CD4-positive, alpha-beta T cell (primary cell): ENCODE measurements at regions not wholly inside any gene's neighbourhood (a gene's known extent, or its start where the extent isn't known, plus 50 kb on each side); places are given as distances from the start of the nearest gene placed in this dataset.
"Not testable (repeated sequence)": the region's sequence is repeated elsewhere in the genome, so short reads cannot be mapped to it uniquely, and the experiment has no call there.

Experiments
- ATAC-seq: fragments of 200-7000 bp; cut with Tn5 transposase; one replicate; pipeline ENCODE4 v1.10.0; 2022; ENCODE audit warnings: mild to moderate bottlenecking; ENCODE audit not compliant: poor library complexity
- CTCF ChIA-PET: fragments of 350-600 bp; sonication (Branson Sonifier 250); formaldehyde crosslinking; loops from one replicate; lab custom pipeline; 2021; ENCODE audit warnings: antibody characterized with exemption, inconsistent platforms; lab: Charles Lee
- POLR2A ChIA-PET: fragments of 350-600 bp; sonication (Branson Sonifier 250); formaldehyde crosslinking; loops from one replicate; lab custom pipeline; 2021; ENCODE audit warnings: antibody characterized with exemption, inconsistent platforms; lab: Charles Lee
- DNase-seq, 14 experiments: peaks; one replicate each; pipeline ENCODE4 v3.0.0-alpha.2; 2013 to 2020; ENCODE audit warnings: mixed read lengths in 2 of 14
- H3K27ac ChIP-seq, 2 donors: one replicate each; pipeline versions ENCODE4 v1.5.1 to v1.7.0; 2013; ENCODE audit warnings: low read length in 2 of 2, low read depth in 1 of 2, mild to moderate bottlenecking in 1 of 2
- H3K27me3 ChIP-seq, 2 experiments: 1 replicate in 1 of 2; 2 replicates in 1 of 2; pipeline versions ENCODE4 v1.6.1 to v1.7.0; 2013; ENCODE audit warnings: low read length in 2 of 2, control low read depth in 1 of 2, mild to moderate bottlenecking in 1 of 2, moderate library complexity in 1 of 2; ENCODE audit not compliant: insufficient read depth in 2 of 2, control insufficient read depth in 1 of 2
- H3K36me3 ChIP-seq: one replicate; pipeline ENCODE4 v1.6.1; 2013; ENCODE audit warnings: low read length, control low read depth; ENCODE audit not compliant: insufficient read depth
- H3K4me1 ChIP-seq: one replicate; pipeline ENCODE4 v1.6.1; 2013; ENCODE audit warnings: low read length, control low read depth; ENCODE audit not compliant: insufficient read depth
- H3K4me3 ChIP-seq: one replicate; pipeline ENCODE4 v1.5.1; 2013; ENCODE audit warnings: mild to moderate bottlenecking, low read length, moderate library complexity
- H3K9me3 ChIP-seq, 2 experiments: 1 replicate in 1 of 2; 2 replicates in 1 of 2; pipeline versions ENCODE4 v1.6.1 to v1.7.0; 2013; ENCODE audit warnings: low read length in 2 of 2, mild to moderate bottlenecking in 2 of 2, control low read depth in 1 of 2, moderate library complexity in 1 of 2; ENCODE audit not compliant: control insufficient read depth in 1 of 2, insufficient read depth in 1 of 2
- H3K27ac Mint-ChIP-seq: one replicate; pipeline ENCODE4 v1.8.0; 2020; ENCODE audit warnings: mixed read lengths
- H3K27me3 Mint-ChIP-seq: one replicate; pipeline ENCODE4 v1.8.0; 2021; ENCODE audit warnings: mixed read lengths
- H3K36me3 Mint-ChIP-seq: one replicate; pipeline ENCODE4 v1.8.0; 2021; ENCODE audit warnings: low read depth, mixed read lengths
- H3K4me1 Mint-ChIP-seq: one replicate; pipeline ENCODE4 v1.8.0; 2021; ENCODE audit warnings: low read depth, mixed read lengths
- H3K4me3 Mint-ChIP-seq: one replicate; pipeline ENCODE4 v1.8.0; 2020; ENCODE audit warnings: mild to moderate bottlenecking, mixed read lengths
- H3K9me3 Mint-ChIP-seq: one replicate; pipeline ENCODE4 v1.8.0; 2020; ENCODE audit warnings: mixed read lengths
- intact Hi-C, 2 experiments: fragments of 100-400 bp; cut with DNase I in 1 of 2; cut with micrococcal nuclease in 1 of 2; formaldehyde crosslinking; loops; one replicate each; pipeline versions ENCODE4 v1.15.1 to v1.9.0; 2023 to 2025; cut with DNase I, micrococcal nuclease
- TF ChIP-seq, protein P1 (sequence below): fragments of 200-600 bp; IDR thresholded peaks from one replicate; pipeline ENCODE4 v1.8.0; 2022; ENCODE audit warnings: antibody characterized with exemption, mild to moderate bottlenecking

DNA sequence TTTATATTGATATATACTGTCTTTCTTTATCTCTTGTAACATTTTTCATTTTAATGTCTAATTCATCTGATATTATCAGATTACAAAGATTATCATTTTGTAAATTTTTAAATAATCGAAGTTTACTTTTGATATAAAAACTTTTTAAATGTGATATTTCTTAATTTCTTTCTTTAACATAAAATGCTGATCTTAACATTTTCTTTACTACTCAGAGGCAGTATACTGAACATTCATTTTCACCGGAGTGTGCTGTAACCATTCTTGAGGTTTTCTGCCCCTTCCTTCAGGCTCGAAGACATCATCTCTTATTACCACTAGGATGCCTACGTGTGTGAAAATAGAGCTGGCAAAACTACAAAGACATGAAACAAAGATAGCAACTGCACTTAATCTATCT lies 186.9 kb downstream of the DIO2 start:
- peaks cover 9% of the 10 kb centered on the region for H3K9me3 Mint-ChIP-seq
- Histone ChIP-seq H3K27me3 (no peaks in the 10 kb centered on the region), H3K4me3 (no peak overlapping the region), H3K9me3 (peaks cover 4 to 11% of the 10 kb centered on the region in 2 experiments), H3K36me3 (no peaks in the 10 kb centered on the region), H3K4me1 (no peaks in the 10 kb centered on the region), H3K27ac (no peak overlapping the region)
- H3K36me3 Mint-ChIP-seq = no peaks in the 10 kb centered on the region
- H3K27ac Mint-ChIP-seq = no peak overlapping the region
- ATAC-seq (no peak), DNase-seq (no peak)
- H3K4me3 Mint-ChIP-seq = no peak overlapping the region
- TF ChIP-seq, protein P1, sequence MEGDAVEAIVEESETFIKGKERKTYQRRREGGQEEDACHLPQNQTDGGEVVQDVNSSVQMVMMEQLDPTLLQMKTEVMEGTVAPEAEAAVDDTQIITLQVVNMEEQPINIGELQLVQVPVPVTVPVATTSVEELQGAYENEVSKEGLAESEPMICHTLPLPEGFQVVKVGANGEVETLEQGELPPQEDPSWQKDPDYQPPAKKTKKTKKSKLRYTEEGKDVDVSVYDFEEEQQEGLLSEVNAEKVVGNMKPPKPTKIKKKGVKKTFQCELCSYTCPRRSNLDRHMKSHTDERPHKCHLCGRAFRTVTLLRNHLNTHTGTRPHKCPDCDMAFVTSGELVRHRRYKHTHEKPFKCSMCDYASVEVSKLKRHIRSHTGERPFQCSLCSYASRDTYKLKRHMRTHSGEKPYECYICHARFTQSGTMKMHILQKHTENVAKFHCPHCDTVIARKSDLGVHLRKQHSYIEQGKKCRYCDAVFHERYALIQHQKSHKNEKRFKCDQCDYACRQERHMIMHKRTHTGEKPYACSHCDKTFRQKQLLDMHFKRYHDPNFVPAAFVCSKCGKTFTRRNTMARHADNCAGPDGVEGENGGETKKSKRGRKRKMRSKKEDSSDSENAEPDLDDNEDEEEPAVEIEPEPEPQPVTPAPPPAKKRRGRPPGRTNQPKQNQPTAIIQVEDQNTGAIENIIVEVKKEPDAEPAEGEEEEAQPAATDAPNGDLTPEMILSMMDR = no peak
- ChIA-PET CTCF (no interaction called here), POLR2A (no interaction called here)
- intact Hi-C loops = no loop called here
- H3K4me1 Mint-ChIP-seq = no peaks in the 10 kb centered on the region
- H3K27me3 Mint-ChIP-seq = no peaks in the 10 kb centered on the region

DNA sequence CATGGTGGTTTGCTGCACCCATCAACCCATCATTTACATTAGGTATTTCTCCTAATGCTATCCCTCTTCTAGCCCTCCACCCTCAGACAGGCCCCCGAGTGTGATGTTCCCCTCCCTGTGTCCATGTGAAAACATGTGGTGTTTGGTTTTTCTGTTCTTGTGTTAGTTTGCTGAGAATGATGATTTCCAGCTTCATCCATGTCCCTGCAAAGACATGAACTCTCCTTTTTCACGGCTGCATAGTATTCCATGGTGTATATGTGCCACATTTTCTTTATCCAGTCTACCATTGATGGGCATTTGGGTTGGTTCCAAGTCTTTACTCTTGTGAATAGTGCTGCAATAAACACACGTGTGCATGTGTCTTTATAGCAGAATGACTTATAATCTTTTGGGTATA lies 192.8 kb downstream of the DIO2 start:
- H3K4me1 Mint-ChIP-seq, H3K27ac Mint-ChIP-seq, H3K27ac ChIP-seq, ATAC-seq, H3K27me3 ChIP-seq, DNase-seq, H3K4me3 ChIP-seq, POLR2A ChIA-PET, H3K36me3 Mint-ChIP-seq, H3K9me3 Mint-ChIP-seq, H3K36me3 ChIP-seq, H3K4me1 ChIP-seq, intact Hi-C loops, CTCF ChIA-PET, H3K27me3 Mint-ChIP-seq, H3K4me3 Mint-ChIP-seq, H3K9me3 ChIP-seq: not testable (repeated sequence)

DNA sequence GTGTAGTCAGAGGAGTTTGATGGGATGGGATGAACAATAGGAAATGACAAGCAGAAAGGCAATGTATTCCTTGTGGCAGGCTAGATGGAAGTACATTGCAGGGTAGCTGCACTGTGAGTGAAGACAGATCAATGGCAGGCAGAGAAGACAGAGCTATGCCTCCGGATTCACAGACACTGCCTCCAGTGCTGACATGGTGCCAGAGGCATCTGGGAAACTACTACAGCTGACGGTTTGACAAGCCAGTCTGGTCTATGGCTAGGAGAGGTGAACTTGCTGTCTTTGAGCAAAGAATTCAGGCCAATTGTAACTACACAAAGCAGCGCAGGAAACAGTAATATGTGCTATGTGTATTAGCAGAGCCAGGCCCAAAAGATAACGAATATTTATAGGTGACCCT lies 193.5 kb downstream of the DIO2 start:
- Histone ChIP-seq H3K27me3 (no peaks in the 10 kb centered on the region), H3K4me1 (no peaks in the 10 kb centered on the region), H3K36me3 (no peaks in the 10 kb centered on the region), H3K9me3 (no peaks in the 10 kb centered on the region), H3K4me3 (no peak overlapping the region), H3K27ac (no peak overlapping the region)
- Mint-ChIP-seq H3K4me3 (no peak overlapping the region), H3K9me3 (peaks cover 2% of the 10 kb centered on the region), H3K36me3 (no peaks in the 10 kb centered on the region), H3K27me3 (no peaks in the 10 kb centered on the region), H3K27ac (no peak overlapping the region), H3K4me1 (no peaks in the 10 kb centered on the region)
- TF ChIP-seq, protein P1 = no peak
- ChIA-PET CTCF (no interaction called here), POLR2A (no interaction called here)
- DNase-seq (no peak), ATAC-seq (no peak)
- intact Hi-C loops = no loop called here

DNA sequence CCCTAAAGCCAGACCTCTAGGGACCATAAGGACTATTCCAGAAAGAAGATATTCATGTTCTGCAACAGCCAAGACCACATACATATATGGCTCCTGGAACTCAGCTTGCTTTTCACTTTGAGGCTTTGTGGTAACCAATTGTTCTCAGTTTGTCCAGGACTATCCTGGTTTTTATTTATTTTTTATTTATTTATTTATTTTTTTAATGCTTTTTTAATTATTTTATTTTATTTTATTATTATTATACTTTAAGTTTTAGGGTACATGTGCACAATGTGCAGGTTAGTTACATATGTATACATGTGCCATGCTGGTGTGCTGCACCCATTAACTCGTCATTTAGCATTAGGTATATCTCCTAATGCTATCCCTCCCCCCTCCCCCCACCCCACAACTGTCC lies 201.1 kb downstream of the DIO2 start:
- H3K4me3 ChIP-seq, H3K4me1 ChIP-seq, H3K27ac ChIP-seq, POLR2A ChIA-PET, intact Hi-C loops, ATAC-seq, H3K27me3 ChIP-seq, H3K36me3 Mint-ChIP-seq, CTCF ChIA-PET, DNase-seq, H3K27me3 Mint-ChIP-seq, H3K9me3 Mint-ChIP-seq, H3K4me3 Mint-ChIP-seq, H3K27ac Mint-ChIP-seq, H3K4me1 Mint-ChIP-seq, H3K9me3 ChIP-seq, H3K36me3 ChIP-seq: not testable (repeated sequence)
